OCI-LY7 (cell line): ENCODE measurements at regions not wholly inside any gene's neighbourhood (a gene's known extent, or its start where the extent isn't known, plus 50 kb on each side); places are given as distances from the start of the nearest gene placed in this dataset.
"Not testable (repeated sequence)": the region's sequence is repeated elsewhere in the genome, so short reads cannot be mapped to it uniquely, and the experiment has no call there.

Source experiments
- EZH2phosphoT487 ChIP-seq: fragments of 200-600 bp; sonication (generic); IDR thresholded peaks from 2 replicates; pipeline ENCODE4 v1.6.1; 2018; ENCODE audit warnings: low read depth, borderline replicate concordance, mild to moderate bottlenecking, mixed run types, antibody characterized with exemption, low read length, moderate library complexity, mixed read lengths
- TF ChIP-seq, protein P1 (sequence below): fragments of 200-600 bp; sonication (generic); conservative IDR thresholded peaks from 2 replicates; pipeline ENCODE4 v1.5.1; 2014; ENCODE audit warnings: mild to moderate bottlenecking, antibody characterized with exemption, low read length, moderate library complexity, mixed read lengths

GRCh38 chr1:224032608-224033276 lies 81.2 kb upstream of the FBXO28 start:
- TF ChIP-seq, protein P1, sequence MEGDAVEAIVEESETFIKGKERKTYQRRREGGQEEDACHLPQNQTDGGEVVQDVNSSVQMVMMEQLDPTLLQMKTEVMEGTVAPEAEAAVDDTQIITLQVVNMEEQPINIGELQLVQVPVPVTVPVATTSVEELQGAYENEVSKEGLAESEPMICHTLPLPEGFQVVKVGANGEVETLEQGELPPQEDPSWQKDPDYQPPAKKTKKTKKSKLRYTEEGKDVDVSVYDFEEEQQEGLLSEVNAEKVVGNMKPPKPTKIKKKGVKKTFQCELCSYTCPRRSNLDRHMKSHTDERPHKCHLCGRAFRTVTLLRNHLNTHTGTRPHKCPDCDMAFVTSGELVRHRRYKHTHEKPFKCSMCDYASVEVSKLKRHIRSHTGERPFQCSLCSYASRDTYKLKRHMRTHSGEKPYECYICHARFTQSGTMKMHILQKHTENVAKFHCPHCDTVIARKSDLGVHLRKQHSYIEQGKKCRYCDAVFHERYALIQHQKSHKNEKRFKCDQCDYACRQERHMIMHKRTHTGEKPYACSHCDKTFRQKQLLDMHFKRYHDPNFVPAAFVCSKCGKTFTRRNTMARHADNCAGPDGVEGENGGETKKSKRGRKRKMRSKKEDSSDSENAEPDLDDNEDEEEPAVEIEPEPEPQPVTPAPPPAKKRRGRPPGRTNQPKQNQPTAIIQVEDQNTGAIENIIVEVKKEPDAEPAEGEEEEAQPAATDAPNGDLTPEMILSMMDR: not testable (repeated sequence)
- TF ChIP-seq EZH2phosphoT487: not testable (repeated sequence)
